Activated T-cell treated with anti-CD3 and anti-CD28 coated beads for 1 hour (primary cell): ENCODE measurements at regions not wholly inside any gene's neighbourhood (a gene's known extent, or its start where the extent isn't known, plus 50 kb on each side); places are given as distances from the start of the nearest gene placed in this dataset.
"Not testable (repeated sequence)": the region's sequence is repeated elsewhere in the genome, so short reads cannot be mapped to it uniquely, and the experiment has no call there.

ENCODE experiments used
- DNase-seq: peaks from one replicate; pipeline ENCODE4 v3.0.0-alpha.2; 2020; ENCODE audit warnings: low read depth

DNA sequence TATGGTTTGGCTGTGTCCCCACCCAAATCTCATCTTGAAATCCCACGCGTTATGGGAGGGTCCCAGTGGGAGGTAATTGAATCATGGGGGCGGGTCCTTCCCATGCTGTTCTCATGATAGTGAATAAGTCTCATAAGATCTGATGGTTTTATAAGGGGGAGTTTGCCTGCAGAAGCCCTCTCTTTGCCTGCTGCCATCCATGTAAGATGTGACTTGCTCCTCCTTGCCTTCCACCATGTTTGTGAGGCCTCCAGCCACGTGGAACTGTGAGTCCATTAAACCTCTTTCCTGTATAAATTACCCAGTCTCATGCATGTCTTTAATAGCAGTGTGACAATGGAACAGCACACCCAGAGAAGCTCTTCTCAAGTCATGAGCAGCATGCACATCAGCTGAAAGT lies 119.1 kb upstream of the CARD11 start:
- DNase-seq: not testable (repeated sequence)

DNA sequence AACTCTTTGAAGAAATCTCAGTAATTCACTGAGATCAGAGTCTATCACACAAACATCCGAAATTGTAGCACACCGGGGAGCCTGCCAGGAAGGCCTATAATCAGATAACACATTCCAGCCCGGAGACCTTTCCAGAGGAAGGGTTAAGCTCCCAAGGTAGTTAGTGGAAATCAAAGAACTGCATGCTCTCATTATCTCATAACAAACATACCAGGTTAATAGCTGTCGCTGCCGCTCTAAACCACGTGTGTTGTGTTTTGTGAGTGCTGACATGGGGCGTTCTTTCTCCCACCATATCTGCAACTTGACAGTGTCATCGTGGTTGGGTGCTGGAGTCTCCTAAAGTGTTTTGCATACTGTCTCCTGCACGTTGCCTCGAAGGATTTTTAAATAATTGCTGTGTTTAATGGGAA lies 120.7 kb upstream of the CARD11 start:
- no peak for DNase-seq

DNA sequence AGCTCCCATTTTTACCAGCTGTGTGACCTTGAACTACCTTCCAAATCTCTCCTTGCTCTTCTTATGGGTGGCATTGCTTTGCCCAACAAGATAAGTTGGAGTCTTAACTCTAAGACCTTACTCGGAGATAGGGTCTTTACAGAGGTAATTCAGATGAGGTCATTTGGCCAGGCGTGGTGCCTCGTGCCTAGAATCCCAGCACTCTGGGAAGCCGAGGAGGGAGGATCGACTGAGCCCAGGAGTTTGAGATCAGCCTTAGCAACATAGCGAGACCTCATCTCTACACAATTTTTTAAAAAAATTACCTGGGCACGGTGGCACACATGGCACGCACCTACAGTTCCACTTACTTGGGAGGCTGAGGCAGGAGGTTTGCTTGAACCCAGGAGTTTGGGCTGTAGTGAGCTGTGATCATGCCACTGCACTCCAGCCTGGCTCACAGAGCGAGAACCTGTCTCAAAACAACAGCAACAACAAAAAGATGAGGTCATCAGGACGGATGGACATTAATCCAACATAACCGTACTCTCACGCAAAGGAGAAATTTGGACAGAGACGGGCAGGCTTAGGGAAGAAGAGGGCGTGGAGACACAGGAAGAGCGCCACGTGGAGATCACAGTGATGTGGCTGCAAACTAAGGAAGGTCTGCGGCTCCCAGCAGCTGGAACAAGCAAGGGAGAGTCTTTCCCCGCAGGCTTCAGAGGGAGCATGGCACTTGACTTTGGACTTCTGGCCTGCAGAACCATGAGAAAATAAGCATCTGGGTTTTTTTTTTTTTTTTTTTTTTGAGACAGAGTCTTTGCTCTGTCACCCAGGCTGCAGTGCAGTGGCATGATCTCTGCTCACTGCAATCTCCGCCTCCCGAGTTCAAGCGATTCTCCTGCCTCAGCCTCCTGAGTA lies 122.3 kb upstream of the CARD11 start:
- no peak for DNase-seq

DNA sequence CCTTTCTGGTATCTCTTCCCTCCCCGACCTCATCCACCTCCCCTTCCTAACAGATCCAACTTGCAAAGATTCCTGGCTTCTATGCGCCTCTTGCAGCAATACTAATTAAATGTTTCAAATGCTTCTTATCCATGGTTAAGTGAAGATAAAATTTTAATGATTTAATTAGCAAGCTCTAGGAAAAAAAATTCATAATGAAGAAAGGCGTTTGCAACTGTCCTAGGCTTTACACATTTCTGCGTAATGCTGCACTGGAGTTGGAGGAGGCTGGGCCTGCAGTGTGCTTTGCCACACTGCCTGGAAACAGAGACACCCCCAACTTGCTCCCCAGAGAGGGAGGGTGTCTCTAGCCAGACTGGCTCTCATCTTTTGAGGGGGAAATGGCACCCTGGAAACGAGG lies 123.9 kb upstream of the CARD11 start:
- no peak for DNase-seq

DNA sequence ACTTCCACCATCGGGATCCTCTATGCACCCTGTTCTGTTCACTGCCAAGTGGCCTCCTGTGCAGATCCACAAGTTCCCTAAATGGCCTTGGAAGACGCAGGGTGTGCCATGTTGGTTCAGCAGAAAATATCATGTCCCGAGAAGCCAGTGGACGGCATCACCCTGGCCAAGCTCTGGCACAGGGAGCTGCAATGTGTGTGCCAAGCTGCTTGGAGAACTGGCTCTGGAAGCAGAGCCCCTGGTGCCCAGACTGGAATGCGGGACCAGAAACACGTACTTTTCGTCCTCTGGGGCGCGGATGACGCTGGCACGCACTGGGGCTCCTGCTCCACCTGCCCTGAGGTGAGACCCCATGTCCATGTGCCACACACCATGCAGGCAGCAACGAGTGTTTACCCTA lies 124.7 kb upstream of the CARD11 start:
- DNase-seq: no peak

DNA sequence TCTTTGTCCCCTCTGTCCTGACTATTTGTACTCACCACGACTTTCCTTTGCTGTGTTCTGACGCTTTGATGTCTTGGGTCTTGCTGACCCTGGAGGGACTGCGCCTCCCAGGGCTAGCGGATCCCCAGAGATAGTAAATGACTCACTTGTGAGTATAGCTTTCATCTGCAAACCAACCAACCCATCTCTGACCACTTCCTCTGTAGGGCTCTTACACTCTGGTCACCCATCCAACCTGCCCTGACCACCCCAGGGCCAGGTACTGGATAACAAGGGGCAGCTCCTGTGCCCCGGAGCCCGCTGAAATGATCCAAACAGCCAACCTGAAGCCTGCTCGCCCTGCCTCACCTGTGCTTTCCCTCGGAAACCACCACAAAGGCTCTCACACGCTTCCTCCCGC lies 125.2 kb upstream of the CARD11 start:
- DNase-seq: no peak

DNA sequence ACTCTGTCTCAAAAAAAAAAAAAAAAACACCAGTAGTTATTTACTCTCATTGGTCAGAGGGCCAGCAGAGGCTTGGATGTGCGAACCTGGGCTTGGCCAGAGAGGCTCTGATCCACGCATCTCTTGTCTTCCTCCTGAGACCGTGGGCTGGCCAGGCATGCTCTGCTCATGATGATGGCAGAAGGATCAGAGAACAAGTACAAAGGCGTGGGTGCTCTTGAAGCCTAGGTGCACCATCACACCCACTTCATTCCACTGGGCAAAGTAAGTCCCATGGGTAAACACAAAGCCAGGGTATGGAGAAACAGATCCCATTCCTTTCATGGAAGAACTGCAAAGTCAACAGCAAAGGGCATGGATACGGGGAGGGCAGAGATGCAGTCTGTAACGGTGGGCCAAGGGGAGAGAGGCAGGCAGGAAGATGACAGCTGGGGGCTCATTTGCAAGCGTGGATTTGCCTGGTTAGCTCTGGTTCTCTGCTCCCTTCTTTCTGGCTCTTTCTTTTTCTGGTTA lies 128.2 kb upstream of the SDK1 start:
- no peak for DNase-seq

DNA sequence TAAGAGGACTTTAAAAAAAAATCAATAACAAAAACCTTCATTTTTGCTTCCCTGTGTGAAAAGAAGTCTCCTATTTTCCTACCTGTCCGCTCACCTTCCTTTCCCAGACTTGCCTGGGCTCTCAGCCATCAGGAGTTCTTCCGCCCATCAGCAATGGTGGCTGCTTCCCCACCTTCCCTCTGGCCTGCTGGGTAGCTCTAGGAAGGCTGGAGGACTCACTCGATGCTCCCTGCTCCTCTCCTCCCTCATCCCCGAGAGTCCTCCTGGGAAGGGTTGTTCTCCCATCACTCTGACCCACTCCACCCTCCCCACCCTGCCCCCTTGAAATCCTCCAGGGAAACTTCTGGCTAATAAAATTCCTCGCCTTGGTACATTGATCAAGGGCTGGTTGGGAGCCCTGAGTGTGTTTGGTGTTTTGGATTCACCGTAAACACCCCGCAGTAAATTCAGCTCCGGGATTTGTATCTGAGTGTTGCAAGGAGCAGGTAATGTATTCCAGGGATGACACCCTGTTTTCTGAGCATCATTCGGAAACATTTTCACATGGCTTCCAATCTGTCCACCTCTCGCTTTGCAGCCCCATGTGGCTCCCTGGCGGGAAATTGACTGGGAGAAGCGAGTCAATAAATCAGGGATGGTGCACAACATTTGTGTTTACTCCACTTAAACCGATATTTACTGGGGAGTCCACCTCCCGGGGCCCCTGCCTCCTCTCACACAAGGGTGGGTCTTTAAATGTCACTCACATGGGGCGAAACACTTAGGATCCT lies 126.4 kb upstream of the SDK1 start:
- no peak for DNase-seq

DNA sequence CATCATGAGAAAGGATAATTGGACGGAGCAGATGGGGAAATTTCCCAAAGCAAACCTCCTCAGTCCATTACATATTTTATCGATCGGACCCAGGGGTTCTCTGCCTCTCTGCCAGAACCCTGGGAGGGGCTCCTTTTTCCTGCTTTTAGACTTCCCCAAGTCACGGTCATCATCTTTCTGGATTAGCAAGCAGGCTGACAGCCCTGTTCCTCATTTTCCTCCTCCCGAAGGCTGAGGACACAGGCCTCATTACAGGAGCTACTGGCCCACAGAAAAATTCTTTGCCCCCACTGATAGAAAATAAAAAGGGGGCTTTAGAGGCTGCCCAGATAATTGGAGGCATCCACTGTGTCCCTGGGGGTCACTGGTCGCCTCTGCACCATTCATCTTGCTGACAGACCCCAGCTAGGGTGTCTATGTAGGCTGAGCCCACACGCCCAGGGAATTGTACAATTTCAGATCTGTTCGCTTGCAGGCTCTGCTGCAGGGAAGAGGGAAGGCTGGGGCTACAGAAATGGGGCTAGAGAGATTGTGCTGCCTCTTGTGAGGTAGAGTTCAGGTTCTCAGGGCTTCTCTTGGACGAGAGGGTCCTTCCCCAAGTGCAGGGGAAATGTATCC lies 125.7 kb upstream of the SDK1 start:
- no peak for DNase-seq

DNA sequence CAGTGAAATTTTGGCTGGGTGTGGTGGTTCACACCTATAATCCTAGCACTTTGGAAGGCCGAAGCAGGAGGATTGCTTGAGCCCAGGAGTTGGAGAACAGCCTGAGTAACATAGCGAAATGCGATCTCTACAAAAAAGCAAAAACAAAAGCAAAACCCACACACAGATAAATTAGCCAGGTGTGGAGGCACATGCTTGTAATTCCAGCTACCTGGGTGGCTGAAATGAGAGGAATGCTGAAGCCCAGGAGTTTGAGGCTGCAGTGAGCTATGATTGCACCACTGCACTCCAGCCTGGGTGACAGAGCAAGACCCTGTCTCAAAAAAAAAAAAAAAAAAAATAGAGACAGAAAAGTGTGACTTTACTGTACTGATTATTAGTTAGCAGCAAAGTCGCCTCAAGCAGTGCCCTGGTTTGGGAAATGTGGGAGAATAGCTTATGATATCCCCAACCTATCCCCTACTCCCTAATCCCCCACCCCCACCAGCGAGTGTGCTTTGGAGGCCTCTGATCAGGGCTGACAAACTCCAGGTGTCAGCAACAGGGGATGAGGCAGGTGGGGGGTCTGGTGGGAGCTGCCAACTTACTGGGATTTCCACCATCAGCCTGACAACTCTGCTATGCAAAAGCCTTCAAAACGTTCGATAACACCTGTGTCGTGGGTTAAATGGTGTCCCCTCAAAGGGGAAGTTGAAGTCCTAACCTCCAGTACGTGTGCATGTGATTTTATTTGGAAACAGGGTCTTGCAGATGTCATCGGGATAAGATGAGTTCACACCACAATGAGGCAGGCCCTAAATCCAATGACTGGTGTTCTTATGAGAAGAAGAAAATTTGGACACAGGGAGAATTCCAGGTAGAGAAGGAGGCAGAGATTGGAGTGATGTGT lies 124.7 kb upstream of the SDK1 start:
- DNase-seq: no peak

DNA sequence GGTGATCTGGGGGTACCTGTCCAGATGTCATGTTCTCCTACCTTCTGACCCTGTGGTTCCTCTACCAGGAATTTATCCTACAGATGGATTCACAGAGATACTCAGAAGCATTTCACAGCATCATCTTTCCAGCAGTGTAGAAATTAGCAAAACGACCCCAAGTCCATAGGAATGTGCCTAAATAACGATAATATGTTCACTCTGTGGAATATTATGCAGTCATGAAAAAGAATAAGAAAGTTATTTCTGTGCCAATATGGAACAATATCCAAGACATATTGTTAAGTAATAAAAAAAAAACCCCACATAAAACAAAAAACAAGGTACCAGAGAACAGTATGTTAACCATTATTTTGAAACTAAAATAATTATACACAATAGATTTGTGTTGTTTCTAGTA lies 123.8 kb upstream of the SDK1 start:
- no peak for DNase-seq

DNA sequence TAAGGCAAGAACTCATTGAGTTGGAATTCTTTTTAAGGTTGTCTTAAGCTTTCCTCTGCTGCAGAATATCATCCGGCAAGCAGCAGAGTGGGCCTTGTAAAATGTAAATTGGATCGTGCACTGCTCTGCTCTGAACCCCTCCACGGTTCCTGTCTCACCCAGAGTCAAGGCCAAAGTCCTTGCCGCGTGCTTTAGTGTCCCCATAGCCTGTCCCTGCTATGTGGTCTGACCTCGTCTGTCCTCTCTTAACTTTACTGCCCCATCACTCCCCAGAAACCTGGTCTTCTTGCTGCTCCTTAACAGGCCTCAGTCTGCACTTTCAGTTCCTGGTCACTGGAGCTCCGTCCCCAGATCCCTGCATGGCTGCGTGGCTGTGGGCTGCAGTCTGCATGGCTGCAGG lies 121.6 kb upstream of the SDK1 start:
- no peak for DNase-seq

DNA sequence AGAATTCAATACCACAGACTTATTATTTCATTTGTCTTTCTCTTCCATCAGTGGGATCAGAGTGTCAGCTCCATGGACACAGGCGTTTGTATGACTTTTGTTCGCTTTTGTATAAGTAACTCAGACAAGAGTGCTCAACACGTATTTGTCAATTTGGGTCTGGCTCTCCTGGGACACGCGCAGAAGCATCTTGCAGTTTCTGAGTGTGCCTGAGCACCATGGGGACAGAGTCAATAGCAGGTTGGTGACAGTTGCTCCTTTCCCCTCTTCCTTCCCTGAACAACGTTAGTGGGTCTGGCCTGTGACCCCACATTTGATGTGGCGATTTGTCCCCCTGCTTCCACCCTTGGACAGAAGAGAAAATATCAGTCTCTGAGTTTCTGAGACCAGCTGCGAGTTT lies 120.4 kb upstream of the SDK1 start:
- no peak for DNase-seq

DNA sequence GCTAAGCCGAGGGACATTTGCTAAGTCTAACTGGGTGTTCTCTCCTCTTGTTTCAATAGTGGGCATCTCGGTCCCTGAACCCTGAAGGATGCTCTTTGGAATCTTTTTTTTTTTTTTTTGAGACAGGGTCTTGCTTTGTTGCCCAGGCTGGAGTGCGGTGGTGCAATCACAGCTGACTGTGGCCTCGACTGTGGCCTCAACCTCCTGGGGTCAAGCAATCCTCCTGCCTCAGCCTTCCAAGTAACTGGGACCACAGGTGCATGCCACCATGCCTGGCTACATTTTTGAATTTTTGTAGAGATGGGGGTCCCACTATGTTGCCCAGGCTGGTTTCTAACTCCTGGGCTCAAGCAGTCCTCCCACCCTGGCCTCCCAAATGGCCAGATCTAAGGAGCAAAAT lies 119.0 kb upstream of the SDK1 start:
- DNase-seq: not testable (repeated sequence)

DNA sequence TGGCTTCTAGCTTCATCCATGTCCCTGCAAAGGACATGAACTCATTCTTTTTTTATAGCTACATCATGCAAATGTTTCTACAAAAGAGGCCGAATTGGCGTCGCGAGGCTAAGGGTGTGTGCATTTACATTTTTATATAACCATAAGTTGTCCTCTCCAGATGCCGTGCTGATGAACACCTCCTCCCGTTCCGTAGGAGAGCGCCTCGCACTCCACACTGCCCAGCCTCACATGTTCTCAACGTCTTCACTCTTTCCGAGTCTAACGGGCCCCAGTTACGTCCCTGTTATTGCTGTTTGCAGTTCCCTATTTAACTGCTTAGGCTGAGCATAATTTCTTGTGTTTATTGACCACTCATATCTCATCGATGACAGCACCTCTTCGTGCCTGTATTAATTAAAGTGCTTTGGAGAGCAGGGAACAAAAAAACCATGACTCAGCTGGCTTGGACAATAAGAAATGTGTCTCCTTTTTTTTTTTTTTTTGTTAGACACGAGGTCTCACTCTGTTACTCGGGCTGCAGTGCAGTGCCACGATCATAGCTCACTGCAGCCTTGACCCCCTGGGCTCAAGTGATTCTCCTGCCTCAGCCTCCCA lies 113.5 kb upstream of the SDK1 start:
- DNase-seq: no peak

DNA sequence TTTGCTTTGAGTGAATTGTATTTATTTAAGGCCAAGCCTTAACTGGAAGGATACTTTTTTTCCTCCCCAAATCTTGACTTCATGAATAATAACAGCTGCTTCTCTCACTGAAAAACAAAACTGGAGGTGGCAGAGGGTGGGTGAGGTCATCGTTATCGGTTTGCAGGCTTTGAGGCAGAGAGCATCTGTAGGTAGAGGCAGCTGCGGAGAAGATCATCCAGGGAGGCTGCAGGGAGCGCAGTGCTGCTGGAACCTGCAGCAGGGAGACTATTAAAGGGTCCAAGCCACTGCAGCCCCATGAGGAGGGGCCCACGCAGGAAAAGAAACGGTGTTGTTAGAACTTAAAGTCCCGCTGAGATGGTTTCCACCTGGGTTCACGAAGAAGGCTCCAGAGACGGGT lies 112.1 kb upstream of the SDK1 start:
- no peak for DNase-seq

DNA sequence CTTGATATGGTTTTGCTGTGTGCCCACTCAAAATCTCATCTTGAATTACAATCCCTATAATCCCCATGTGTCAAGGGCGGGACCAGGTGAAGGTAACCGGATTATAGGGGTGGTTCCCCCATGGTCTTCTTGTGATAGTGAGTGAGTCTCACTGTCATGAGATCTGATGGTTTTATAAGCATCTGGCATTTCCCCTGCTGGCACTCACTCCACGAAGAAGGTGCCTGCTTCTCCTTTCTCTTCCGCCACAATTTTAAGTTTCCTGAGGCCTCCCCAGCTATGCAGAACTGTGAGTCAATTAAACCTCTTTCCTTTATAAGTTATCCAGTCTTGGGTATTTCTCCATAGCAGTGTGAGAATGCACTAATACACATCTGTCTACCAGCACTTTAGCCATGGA lies 109.5 kb upstream of the SDK1 start:
- DNase-seq: no peak

DNA sequence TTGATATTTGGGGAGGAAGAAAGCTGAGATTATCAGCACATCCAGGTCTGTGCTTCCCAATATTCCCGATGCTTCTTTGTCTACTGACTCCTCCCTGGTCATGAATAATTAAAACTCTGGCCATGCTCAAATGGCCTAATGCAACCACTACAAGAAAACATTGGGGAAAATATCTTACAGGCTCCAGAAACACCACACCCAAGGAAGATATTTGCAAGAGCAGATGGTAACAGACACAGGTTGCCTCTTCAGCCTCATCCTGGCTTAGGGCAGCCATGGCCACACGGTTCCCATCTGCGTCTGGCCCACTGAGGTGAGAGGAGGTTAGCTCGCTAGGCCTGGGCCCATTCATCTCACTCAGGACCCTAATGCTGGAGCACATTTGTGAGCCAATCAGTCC lies 108.4 kb upstream of the SDK1 start:
- no peak for DNase-seq

DNA sequence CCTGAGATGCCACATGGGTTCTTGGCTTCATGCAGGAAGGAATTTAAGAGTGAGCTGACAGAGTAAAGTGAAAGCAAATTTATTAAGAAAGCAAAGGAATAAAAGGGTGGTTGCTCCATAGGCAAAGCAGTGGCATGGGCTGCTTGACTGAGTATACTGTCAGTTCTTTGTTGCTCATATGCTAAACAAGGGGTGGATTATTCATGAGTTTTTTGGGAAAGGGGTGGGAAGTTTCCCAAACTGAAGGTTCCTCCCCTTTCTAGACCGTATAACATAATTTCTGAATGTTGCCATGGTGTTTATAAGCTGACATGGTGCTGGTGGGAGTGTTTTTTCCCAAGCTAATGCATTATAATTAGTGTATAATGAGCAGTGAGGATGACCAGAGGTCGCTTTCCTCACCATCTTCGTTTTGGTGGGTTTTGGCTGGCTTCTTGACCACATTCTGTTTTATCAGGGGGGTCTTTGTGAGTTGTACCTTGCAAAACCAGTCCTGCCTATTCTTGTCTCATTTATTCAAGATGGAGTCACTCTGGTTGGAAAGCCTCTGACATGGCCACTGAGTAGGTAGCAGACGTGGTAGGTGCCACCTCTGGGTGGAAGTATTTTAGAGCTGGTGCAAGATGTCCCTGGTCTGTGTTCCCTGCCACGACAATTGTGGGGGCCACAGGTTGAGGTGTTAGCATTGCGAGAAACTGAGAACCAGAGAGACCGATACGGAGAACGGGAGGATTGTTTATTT lies 107.5 kb upstream of the SDK1 start:
- DNase-seq: no peak

DNA sequence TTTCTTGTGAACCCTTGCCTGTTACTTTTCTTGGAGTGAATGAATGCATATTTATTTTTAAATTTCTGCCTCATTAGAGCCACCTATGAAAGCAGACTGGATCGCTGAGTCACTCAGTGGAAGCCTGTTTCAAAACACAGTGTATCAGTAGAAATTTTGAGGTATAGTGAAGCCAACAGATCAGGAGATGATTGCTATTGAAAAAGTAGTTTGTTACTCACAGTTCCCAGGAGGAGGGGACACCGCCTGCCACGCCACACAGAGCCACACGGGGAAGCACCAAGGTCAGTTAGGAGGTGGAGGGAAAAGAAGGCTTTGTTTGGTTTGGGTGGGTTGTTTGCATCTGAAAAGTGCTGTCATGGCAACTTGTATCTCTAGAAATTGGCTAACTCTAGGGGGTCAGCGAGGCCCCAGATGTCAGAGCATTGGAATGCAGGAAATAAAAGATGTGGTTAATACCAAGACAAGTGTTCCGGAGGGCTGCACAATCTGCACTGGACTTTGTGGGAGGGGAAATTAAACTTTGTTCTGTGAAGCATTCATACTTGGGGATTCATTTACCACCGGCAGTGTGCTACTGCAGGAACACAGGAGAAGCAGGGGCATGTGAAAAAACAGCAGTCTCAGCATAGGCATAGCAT lies 106.4 kb upstream of the SDK1 start:
- DNase-seq: no peak
